ENCODE measurements at regions not wholly inside any gene's neighbourhood (a gene's known extent, or its start where the extent isn't known, plus 50 kb on each side); places are given as distances from the start of the nearest gene placed in this dataset.

- Histone ChIP-seq H3K79me2 (ENCODE audit: control insufficient read depth, insufficient read depth, low read length) (no peaks in the 10 kb centered on the region), H3K4me1 (ENCODE audit: control insufficient read depth, extremely low read depth, insufficient read depth, low read length) (no peaks in the 10 kb centered on the region), H3K36me3 (ENCODE audit: control insufficient read depth in 2 of 2, extremely low read depth in 1 of 2, insufficient read depth in 2 of 2, low read length in 2 of 2) (no peaks in the 10 kb centered on the region), H2AFZ (ENCODE audit: control insufficient read depth, low read length) (no peak overlapping the region), H3K9me3 (ENCODE audit: control insufficient read depth, low read depth, low read length) (no peaks in the 10 kb centered on the region), H4K20me1 (ENCODE audit: control insufficient read depth, extremely low read depth, insufficient read depth, low read length) (no peaks in the 10 kb centered on the region), H3K27ac (ENCODE audit: control insufficient read depth, insufficient read depth, low read length) (no peak overlapping the region), H3K4me2 (ENCODE audit: control insufficient read depth, extremely low read depth, insufficient read depth, low read depth, low read length) (no peak overlapping the region), H3K9ac (ENCODE audit: control insufficient read depth, extremely low read depth, insufficient read depth, low read length) (no peak overlapping the region), H3K9me1 (ENCODE audit: control insufficient read depth, extremely low read depth, insufficient read depth, low read length) (no peaks in the 10 kb centered on the region), H3K27me3 (ENCODE audit: control insufficient read depth, extremely low read depth, insufficient read depth, low read length) (no peaks in the 10 kb centered on the region), H3K4me3 (ENCODE audit: control insufficient read depth in 2 of 3, extremely low read depth in 1 of 3, insufficient read depth in 2 of 3, low read depth in 1 of 3, low read length in 3 of 3) (no peak overlapping the region)
- DNase-seq (ENCODE audit: low read depth, low spot score) (no peak), FAIRE-seq (no peak)
- TF ChIP-seq CTCF (optimal IDR thresholded peaks at IDR 0.05 in 1 of 3, IDR thresholded peaks at IDR 0.05 in 1 of 3, conservative IDR thresholded peaks at IDR 0.05 in 1 of 3; ENCODE audit: extremely low read depth in 1 of 3, insufficient read depth in 2 of 3, low read length in 3 of 3) (no peak), EZH2 (IDR thresholded peaks at IDR 0.05; ENCODE audit: low read length) (no peak)
- dilution Hi-C loops (cut with MboI; ENCODE audit: extremely low pct_ligation_motif_present, low sequenced_read_pairs) = no loop called here
Measured at GRCh38 chr3:165505657-165506056, 309.5 kb upstream of the SLITRK3 start.

GRCh38 chr3:165504554-165504953 lies 308.4 kb upstream of the SLITRK3 start:
- no peak for DNase-seq (ENCODE audit: low read depth, low spot score)
- FAIRE-seq = no peak
- Histone ChIP-seq H3K9ac (ENCODE audit: control insufficient read depth, extremely low read depth, insufficient read depth, low read length) (no peak overlapping the region), H4K20me1 (ENCODE audit: control insufficient read depth, extremely low read depth, insufficient read depth, low read length) (no peaks in the 10 kb centered on the region), H3K4me2 (ENCODE audit: control insufficient read depth, extremely low read depth, insufficient read depth, low read depth, low read length) (no peak overlapping the region), H2AFZ (ENCODE audit: control insufficient read depth, low read length) (no peak overlapping the region), H3K79me2 (ENCODE audit: control insufficient read depth, insufficient read depth, low read length) (no peaks in the 10 kb centered on the region), H3K27ac (ENCODE audit: control insufficient read depth, insufficient read depth, low read length) (no peak overlapping the region), H3K9me1 (ENCODE audit: control insufficient read depth, extremely low read depth, insufficient read depth, low read length) (no peaks in the 10 kb centered on the region), H3K9me3 (ENCODE audit: control insufficient read depth, low read depth, low read length) (no peaks in the 10 kb centered on the region), H3K4me3 (ENCODE audit: control insufficient read depth in 2 of 3, extremely low read depth in 1 of 3, insufficient read depth in 2 of 3, low read depth in 1 of 3, low read length in 3 of 3) (no peak overlapping the region), H3K36me3 (ENCODE audit: control insufficient read depth in 2 of 2, extremely low read depth in 1 of 2, insufficient read depth in 2 of 2, low read length in 2 of 2) (no peaks in the 10 kb centered on the region), H3K4me1 (ENCODE audit: control insufficient read depth, extremely low read depth, insufficient read depth, low read length) (no peaks in the 10 kb centered on the region), H3K27me3 (ENCODE audit: control insufficient read depth, extremely low read depth, insufficient read depth, low read length) (no peaks in the 10 kb centered on the region)
- dilution Hi-C loops (cut with MboI; ENCODE audit: extremely low pct_ligation_motif_present, low sequenced_read_pairs) = no loop called here
- no peak for TF ChIP-seq CTCF (optimal IDR thresholded peaks at IDR 0.05 in 1 of 3, IDR thresholded peaks at IDR 0.05 in 1 of 3, conservative IDR thresholded peaks at IDR 0.05 in 1 of 3; ENCODE audit: extremely low read depth in 1 of 3, insufficient read depth in 2 of 3, low read length in 3 of 3)
- TF ChIP-seq EZH2 (IDR thresholded peaks at IDR 0.05; ENCODE audit: low read length) = no peak
